Mucosa of descending colon (tissue), 3 donors: ENCODE measurements at regions not wholly inside any gene's neighbourhood (a gene's known extent, or its start where the extent isn't known, plus 50 kb on each side); places are given as distances from the start of the nearest gene placed in this dataset.

Source experiments
- ATAC-seq: fragments of 200-7000 bp; cut with Tn5 transposase; one replicate; pipeline ENCODE4 v1.9.1; 2020; ENCODE audit warnings: mild to moderate bottlenecking, moderate library complexity
- DNase-seq, 3 donors: peaks; one replicate each; pipeline ENCODE4 v3.0.0-alpha.2; 2020
- H3K36me3 ChIP-seq: fragments of 200-600 bp; one replicate; pipeline ENCODE4 v1.8.0; 2021; ENCODE audit warnings: low read depth, mild to moderate bottlenecking
- H3K4me1 ChIP-seq: fragments of 200-600 bp; one replicate; pipeline ENCODE4 v1.8.0; 2021; ENCODE audit warnings: low read depth, mild to moderate bottlenecking
- H3K4me3 ChIP-seq: fragments of 200-600 bp; one replicate; pipeline ENCODE4 v1.8.0; 2021; ENCODE audit warnings: mild to moderate bottlenecking
- H3K9me3 ChIP-seq: fragments of 200-600 bp; one replicate; pipeline ENCODE4 v1.8.0; 2021; ENCODE audit warnings: mild to moderate bottlenecking
- intact Hi-C, 2 donors: fragments of 100-400 bp; cut with DNase I in 1 of 2; cut with micrococcal nuclease in 1 of 2; formaldehyde crosslinking; loops; one replicate each; pipeline versions ENCODE4 v1.11.0 to v1.11.1; 2022; cut with DNase I, micrococcal nuclease
- TF ChIP-seq, protein P1 (sequence below): fragments of 200-600 bp; IDR thresholded peaks from one replicate; pipeline ENCODE4 v1.8.0; 2022; ENCODE audit warnings: antibody characterized with exemption, mild to moderate bottlenecking
- donor health status: DM: no; HTN: no; CAD: no; lungs with moderate emphysema.
- donor health status: DM: no; HTN: no; CAD: no.
- donor health status: DM: no; HTN: yes; CAD: no.

DNA sequence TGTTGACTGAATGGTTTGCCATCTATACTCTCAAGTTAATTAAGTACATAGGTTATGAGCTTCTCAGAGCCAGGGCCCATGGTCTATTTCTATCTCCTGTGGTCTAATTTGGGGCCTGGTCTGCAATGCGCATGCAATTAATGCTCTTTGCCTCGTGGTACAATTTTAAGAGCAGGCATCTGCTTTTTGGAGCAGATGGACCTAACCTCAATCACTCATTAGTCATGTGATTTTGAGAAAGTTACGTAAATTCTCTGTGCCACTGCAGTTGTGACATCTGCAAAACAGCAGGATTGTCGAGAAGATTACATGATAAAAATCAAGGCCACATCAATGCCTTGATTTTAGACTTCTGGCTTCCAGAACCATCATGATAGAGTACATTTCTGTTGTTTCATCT lies 543.7 kb upstream of the ADAMTS9 start:
- Histone ChIP-seq H3K4me1 (no peaks in the 10 kb centered on the region), H3K36me3 (no peaks in the 10 kb centered on the region), H3K4me3 (no peak overlapping the region), H3K9me3 (no peaks in the 10 kb centered on the region)
- DNase-seq (no peak), ATAC-seq (no peak)
- TF ChIP-seq, protein P1, sequence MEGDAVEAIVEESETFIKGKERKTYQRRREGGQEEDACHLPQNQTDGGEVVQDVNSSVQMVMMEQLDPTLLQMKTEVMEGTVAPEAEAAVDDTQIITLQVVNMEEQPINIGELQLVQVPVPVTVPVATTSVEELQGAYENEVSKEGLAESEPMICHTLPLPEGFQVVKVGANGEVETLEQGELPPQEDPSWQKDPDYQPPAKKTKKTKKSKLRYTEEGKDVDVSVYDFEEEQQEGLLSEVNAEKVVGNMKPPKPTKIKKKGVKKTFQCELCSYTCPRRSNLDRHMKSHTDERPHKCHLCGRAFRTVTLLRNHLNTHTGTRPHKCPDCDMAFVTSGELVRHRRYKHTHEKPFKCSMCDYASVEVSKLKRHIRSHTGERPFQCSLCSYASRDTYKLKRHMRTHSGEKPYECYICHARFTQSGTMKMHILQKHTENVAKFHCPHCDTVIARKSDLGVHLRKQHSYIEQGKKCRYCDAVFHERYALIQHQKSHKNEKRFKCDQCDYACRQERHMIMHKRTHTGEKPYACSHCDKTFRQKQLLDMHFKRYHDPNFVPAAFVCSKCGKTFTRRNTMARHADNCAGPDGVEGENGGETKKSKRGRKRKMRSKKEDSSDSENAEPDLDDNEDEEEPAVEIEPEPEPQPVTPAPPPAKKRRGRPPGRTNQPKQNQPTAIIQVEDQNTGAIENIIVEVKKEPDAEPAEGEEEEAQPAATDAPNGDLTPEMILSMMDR, result no peak
- intact Hi-C loops, result no loop called here

DNA sequence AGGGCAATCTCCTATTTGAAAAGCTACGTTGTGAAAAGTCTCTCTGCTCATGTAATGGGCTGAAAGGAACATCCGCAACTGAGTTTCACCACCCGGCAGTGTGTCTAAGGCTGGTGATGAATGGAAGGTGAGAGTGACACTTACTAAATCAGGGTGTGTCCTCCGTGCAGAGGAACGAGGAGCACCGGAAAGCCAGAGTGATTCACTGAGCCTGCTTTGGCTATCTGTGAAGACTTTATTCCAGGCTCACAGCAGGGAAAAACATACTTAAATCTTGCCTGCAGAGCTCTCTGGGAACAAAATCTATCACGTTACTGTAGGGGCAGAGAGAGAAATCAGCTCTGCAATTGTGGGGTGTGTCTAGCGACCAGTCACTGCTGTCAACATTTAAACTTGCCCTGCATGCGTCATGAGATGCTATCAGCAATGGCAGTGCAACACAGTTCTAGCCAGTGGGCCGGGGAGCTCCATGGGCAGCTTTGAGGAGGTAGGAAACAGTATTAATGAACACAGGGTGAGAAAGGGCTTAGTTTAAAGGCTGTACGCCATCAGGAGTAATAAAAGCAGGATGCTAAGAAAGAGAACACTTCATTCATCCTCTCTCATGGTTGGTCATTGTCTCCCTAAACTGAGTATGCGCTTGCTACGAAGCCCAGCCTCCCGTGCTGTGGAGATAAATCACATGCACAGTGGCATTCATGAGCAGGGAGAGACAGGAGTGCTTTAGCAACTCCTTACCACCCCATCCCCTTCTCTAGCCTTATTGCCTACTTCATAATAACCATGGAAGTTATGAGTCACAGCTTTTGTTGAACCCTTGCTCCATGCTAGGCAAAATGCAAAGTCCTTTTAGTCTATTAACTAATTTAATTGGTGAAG lies 542.7 kb upstream of the ADAMTS9 start:
- H3K9me3 ChIP-seq, result no peaks in the 10 kb centered on the region
- intact Hi-C loops, result no loop called here
- TF ChIP-seq, protein P1, result no peak
- H3K36me3 ChIP-seq, result no peaks in the 10 kb centered on the region
- no peak for ATAC-seq
- no peaks in the 10 kb centered on the region for H3K4me1 ChIP-seq
- H3K4me3 ChIP-seq, result no peak overlapping the region
- DNase-seq, result no peak

- no peak for ATAC-seq
- H3K9me3 ChIP-seq, result no peaks in the 10 kb centered on the region
Measured at GRCh38 chr3:65226287-65226686, 538.5 kb upstream of the ADAMTS9 start.

DNA sequence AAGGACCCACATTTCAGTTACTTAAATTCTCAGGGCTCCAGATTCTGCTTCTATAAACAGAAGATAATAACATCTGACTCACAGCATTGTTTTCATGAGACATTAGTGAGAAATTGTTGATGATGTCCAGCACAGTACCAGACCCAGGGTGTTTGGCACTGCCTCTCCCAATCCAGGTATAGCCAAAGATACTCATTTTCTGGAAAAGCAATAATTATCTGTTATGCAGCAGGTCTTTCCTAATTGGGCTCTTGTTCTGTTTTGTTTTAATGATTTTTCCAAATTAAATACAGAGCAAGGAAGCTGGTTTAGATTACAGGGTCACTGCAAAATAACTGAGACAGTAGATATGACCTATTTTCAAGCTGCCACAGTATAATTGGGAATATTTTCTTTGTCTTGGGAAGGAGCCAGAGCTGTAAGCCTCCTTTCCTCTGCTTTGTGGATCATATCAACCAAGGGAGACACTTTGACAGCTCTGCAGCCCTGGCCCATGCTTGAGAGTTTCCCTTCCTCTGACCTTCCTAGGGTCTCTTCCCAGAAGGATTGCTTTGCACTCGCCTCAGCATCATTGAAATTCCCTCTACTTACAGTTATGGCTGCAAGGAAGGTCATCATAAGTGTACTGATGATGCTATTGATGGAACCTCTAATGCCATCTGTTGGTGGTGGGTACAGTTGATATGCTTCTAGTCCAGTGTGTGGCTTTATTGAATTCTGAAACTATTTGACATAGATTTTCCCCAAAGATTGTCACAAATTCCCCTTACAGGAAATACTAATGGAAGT lies 522.4 kb upstream of the ADAMTS9 start:
- intact Hi-C loops, result no loop called here
- DNase-seq, result no peak
- TF ChIP-seq, protein P1, result no peak
- Histone ChIP-seq H3K36me3 (no peaks in the 10 kb centered on the region), H3K4me3 (no peak overlapping the region), H3K9me3 (no peaks in the 10 kb centered on the region), H3K4me1 (no peaks in the 10 kb centered on the region)
- no peak for ATAC-seq

More at GRCh38 chr3:65226287-65226686, 538.5 kb upstream of the ADAMTS9 start:
- TF ChIP-seq, protein P1, result no peak
- intact Hi-C loops, result no loop called here
- DNase-seq, result no peak
- Histone ChIP-seq H3K4me3 (no peak overlapping the region), H3K36me3 (no peaks in the 10 kb centered on the region), H3K4me1 (no peaks in the 10 kb centered on the region)

GRCh38 chr3:65202395-65202794 lies 514.6 kb upstream of the ADAMTS9 start:
- TF ChIP-seq, protein P1, result no peak
- intact Hi-C loops, result no loop called here
- DNase-seq (no peak), ATAC-seq (no peak)
- Histone ChIP-seq H3K36me3 (no peaks in the 10 kb centered on the region), H3K4me1 (no peaks in the 10 kb centered on the region), H3K9me3 (no peaks in the 10 kb centered on the region), H3K4me3 (no peak overlapping the region)
